T-helper 1 cell treated with Interleukin-12 subunit alpha and Interleukin-12 subunit beta and Interleukin-4 antibody, amounts not matched to agents 30 μg/mL and 1 μg/mL, for 36 hours (primary cell): ENCODE measurements at regions not wholly inside any gene's neighbourhood (a gene's known extent, or its start where the extent isn't known, plus 50 kb on each side); places are given as distances from the start of the nearest gene placed in this dataset.
A peak's percentile ranks its signal among the peaks of the same experiment; 100 is the strongest.

ENCODE experiments used
- H3K27ac Mint-ChIP-seq: one replicate; pipeline ENCODE4 v1.8.0; 2021; ENCODE audit warnings: mild to moderate bottlenecking, mixed read lengths
- H3K27me3 Mint-ChIP-seq: one replicate; pipeline ENCODE4 v1.8.0; 2021; ENCODE audit warnings: low read depth, mixed read lengths
- H3K36me3 Mint-ChIP-seq: one replicate; pipeline ENCODE4 v1.8.0; 2021; ENCODE audit warnings: low read depth, mixed read lengths
- H3K4me1 Mint-ChIP-seq: one replicate; pipeline ENCODE4 v1.8.0; 2021; ENCODE audit warnings: low read depth, mixed read lengths
- H3K4me3 Mint-ChIP-seq: one replicate; pipeline ENCODE4 v1.8.0; 2021; ENCODE audit warnings: mild to moderate bottlenecking, moderate library complexity, mixed read lengths
- H3K9me3 Mint-ChIP-seq: one replicate; pipeline ENCODE4 v1.8.0; 2021; ENCODE audit warnings: mixed read lengths

DNA sequence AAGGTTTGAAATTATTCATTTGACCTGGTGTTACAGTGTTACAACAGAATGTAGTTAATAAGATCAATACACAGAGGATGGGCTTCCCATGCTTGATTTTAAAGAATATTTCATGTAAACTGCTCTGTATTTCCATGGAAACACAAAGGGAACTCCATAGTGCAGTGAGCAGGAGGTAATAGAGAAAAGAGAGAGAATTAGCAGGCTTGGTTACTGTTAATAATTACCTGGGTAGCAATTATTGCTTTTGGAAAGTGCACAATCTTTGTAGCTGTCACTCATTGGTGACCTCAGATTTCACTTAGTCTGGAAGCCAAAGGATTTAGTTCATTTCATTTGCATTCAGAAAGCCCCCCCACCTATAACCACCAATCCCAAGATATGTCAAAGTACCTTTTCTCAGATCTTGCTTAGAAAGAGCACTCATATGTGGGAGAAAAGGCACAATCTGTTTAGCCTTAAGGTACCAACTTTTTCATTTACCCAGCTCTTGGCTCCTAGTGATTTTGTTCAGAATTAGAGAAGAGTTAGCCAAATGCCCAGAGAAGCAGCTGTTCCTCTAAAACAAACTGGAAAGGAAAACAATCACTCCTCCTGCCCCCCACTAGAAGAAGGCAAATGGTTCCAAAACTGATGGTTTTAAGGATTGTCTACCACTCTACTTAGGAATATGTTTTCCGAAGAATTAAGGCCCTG lies 234.5 kb upstream of the SLC24A2 start:
- no peaks in the 10 kb centered on the region for H3K36me3 Mint-ChIP-seq

DNA sequence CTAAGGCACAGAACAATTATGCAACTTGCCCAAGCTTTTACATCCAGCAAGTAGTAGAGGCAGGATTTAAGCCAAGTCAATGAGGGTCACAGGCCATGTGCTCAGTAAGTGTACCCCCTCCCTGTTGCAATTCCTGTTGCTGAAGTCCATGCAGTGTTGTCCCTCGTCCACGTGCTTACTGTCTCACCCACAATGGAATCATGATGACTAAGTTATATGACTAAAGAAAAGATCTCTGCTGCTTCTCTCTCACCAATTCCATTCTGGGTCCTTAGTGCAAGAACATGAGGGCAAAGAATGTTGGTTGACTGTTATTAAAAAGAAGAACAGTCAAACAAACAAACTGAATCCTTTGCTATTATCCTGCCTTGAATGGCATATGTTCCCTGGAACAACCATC lies 233.6 kb upstream of the SLC24A2 start:
- Mint-ChIP-seq H3K4me3 (no peak overlapping the region), H3K27me3 (no peaks in the 10 kb centered on the region), H3K36me3 (no peaks in the 10 kb centered on the region), H3K27ac (no peak overlapping the region), H3K4me1 (no peaks in the 10 kb centered on the region), H3K9me3 (no peaks in the 10 kb centered on the region)

More for the DNA sequence above, 234.5 kb upstream of the SLC24A2 start:
- Mint-ChIP-seq H3K9me3 (no peaks in the 10 kb centered on the region), H3K4me3 (no peak overlapping the region), H3K27me3 (no peaks in the 10 kb centered on the region), H3K27ac (no peak overlapping the region), H3K4me1 (no peaks in the 10 kb centered on the region)

GRCh38 chr9:20016611-20017010 lies 227.8 kb upstream of the SLC24A2 start:
- Mint-ChIP-seq H3K27ac (no peak overlapping the region), H3K4me3 (no peak overlapping the region), H3K36me3 (peaks cover 12% of the 10 kb centered on the region), H3K4me1 (peaks cover 26% of the 10 kb centered on the region), H3K9me3 (peaks cover 29% of the 10 kb centered on the region), H3K27me3 (no peaks in the 10 kb centered on the region)

- Mint-ChIP-seq H3K4me3 (no peak overlapping the region), H3K36me3 (peaks cover 18% of the 10 kb centered on the region), H3K9me3 (peaks cover 39% of the 10 kb centered on the region), H3K27ac (peak overlapping the region; percentile 85), H3K27me3 (no peaks in the 10 kb centered on the region), H3K4me1 (peaks cover 26% of the 10 kb centered on the region)
Measured at GRCh38 chr9:20015427-20015931, 226.6 kb upstream of the SLC24A2 start.

GRCh38 chr9:20014168-20014567 lies 225.3 kb upstream of the SLC24A2 start:
- no peak overlapping the region for H3K27ac Mint-ChIP-seq
- H3K27me3 Mint-ChIP-seq: no peaks in the 10 kb centered on the region
- H3K4me1 Mint-ChIP-seq: peaks cover 26% of the 10 kb centered on the region
- no peak overlapping the region for H3K4me3 Mint-ChIP-seq
- peaks cover 45% of the 10 kb centered on the region for H3K9me3 Mint-ChIP-seq
- peaks cover 20% of the 10 kb centered on the region for H3K36me3 Mint-ChIP-seq

- Mint-ChIP-seq H3K4me3 (no peak overlapping the region), H3K27ac (no peak overlapping the region), H3K36me3 (peaks cover 20% of the 10 kb centered on the region), H3K27me3 (no peaks in the 10 kb centered on the region), H3K4me1 (peaks cover 26% of the 10 kb centered on the region), H3K9me3 (peaks cover 45% of the 10 kb centered on the region)
Measured at GRCh38 chr9:20012232-20012631, 223.4 kb upstream of the SLC24A2 start.

- Mint-ChIP-seq H3K4me1 (peaks cover 11% of the 10 kb centered on the region), H3K9me3 (peaks cover 38% of the 10 kb centered on the region), H3K27ac (no peak overlapping the region), H3K36me3 (peaks cover 17% of the 10 kb centered on the region), H3K27me3 (no peaks in the 10 kb centered on the region), H3K4me3 (no peak overlapping the region)
Measured at GRCh38 chr9:20009606-20010005, 220.8 kb upstream of the SLC24A2 start.

DNA sequence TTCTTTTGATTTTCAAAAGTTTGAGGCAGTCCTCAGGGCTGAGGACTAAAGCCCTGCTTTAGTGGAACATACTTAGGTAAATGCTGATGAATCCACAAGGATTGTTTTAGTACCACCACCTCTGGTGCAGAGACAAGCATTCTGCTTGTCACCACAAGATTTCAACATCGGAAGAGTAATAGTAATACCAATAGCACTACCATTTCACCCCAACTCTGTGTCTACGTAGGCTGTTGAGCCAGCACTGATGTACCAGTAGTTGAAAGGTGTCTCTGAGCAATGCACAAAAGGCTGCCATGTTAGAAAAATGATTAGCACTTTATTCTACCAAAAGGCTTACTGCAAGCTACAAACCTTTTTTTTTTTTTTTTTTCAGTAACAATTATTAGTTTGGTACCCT lies 213.2 kb upstream of the SLC24A2 start:
- Mint-ChIP-seq H3K4me1 (peaks cover 36% of the 10 kb centered on the region), H3K27me3 (no peaks in the 10 kb centered on the region), H3K9me3 (peaks cover 12% of the 10 kb centered on the region), H3K4me3 (no peak overlapping the region), H3K27ac (no peak overlapping the region), H3K36me3 (peaks cover 16% of the 10 kb centered on the region)

DNA sequence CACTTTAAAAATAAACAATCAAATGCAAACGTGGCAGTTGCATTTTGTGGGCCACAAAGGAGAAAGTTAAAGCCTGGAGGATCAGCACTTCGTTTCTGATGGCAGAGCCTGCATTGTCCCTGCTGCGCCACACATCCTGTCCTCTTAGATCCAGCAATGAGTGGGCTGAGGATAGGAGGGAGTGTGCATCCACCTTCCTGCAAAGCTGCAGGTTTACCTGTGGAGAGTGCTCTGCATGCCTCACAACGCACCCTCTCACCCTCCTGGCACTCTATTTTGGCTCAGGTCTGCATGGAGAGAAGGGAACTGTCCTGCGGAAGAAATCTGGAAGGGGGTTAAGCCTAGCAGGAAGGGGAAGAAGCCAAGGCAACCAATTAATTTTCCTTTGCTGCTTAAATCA lies 212.2 kb upstream of the SLC24A2 start:
- peaks cover 17% of the 10 kb centered on the region for H3K9me3 Mint-ChIP-seq
- peaks cover 20% of the 10 kb centered on the region for H3K36me3 Mint-ChIP-seq
- H3K27me3 Mint-ChIP-seq: no peaks in the 10 kb centered on the region

DNA sequence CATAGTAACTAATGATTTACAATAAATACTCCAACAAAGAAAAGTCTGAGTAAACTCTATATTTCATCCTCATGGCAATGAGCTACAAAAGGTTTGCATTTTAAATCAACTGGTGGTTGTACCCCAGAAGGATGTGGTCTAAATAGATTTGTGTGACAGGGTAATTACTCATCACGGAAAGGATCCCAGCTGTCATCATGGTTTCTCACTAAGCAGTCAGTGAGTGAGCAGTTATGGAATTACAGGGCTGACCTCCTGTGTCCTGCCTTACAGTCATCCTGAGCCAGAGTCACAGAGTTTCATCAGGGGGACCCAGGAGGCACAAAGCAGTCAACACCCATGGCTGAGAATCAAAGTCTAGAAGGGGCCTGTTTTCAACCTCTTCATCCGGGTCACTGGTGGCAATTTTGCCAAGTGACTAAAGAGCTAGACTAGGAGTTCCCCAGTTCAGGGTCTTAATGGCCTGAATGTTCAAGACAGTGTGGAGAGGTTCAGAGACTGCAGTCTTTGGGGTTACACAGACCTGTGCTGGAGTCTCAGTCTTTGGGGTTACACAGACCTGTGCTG lies 210.7 kb upstream of the SLC24A2 start:
- Mint-ChIP-seq H3K36me3 (peaks cover 23% of the 10 kb centered on the region), H3K9me3 (peaks cover 17% of the 10 kb centered on the region), H3K4me1 (peaks cover 50% of the 10 kb centered on the region), H3K27ac (peak overlapping the region; percentile 93), H3K4me3 (peak overlapping the region; percentile 39), H3K27me3 (no peaks in the 10 kb centered on the region)

More for the DNA sequence above, 212.2 kb upstream of the SLC24A2 start:
- Mint-ChIP-seq H3K4me3 (no peak overlapping the region), H3K27ac (no peak overlapping the region), H3K4me1 (peaks cover 40% of the 10 kb centered on the region)

GRCh38 chr9:19998823-19999455 lies 210.1 kb upstream of the SLC24A2 start:
- no peaks in the 10 kb centered on the region for H3K27me3 Mint-ChIP-seq
- peak overlapping the region; percentile 39 for H3K4me3 Mint-ChIP-seq
- peaks cover 23% of the 10 kb centered on the region for H3K36me3 Mint-ChIP-seq
- H3K27ac Mint-ChIP-seq: peak overlapping the region; percentile 93
- H3K9me3 Mint-ChIP-seq: peaks cover 17% of the 10 kb centered on the region
- peaks cover 52% of the 10 kb centered on the region for H3K4me1 Mint-ChIP-seq

DNA sequence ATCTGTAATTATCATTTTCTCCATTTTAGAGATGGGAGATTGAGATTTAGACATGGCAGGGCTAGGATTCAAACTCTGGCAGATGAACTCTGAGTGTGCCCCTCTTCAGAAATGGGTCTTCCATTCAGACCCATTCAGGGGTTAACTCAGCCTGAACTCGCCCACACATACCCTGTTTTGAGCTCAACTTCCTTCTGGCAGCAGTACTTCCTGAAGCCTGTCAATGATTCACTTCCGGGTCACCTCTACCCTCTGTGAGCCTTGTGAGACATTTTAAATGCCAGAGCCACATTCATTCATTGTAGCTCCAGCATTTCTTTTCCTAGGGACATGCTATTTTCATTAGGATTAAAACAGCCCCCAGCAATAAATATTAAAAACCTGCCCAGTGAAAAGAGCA lies 209.3 kb upstream of the SLC24A2 start:
- H3K4me1 Mint-ChIP-seq: peaks cover 56% of the 10 kb centered on the region
- H3K27ac Mint-ChIP-seq: peak overlapping the region; percentile 93
- H3K27me3 Mint-ChIP-seq: no peaks in the 10 kb centered on the region
- peaks cover 23% of the 10 kb centered on the region for H3K36me3 Mint-ChIP-seq
- peaks cover 17% of the 10 kb centered on the region for H3K9me3 Mint-ChIP-seq
- peak overlapping the region; percentile 39 for H3K4me3 Mint-ChIP-seq

DNA sequence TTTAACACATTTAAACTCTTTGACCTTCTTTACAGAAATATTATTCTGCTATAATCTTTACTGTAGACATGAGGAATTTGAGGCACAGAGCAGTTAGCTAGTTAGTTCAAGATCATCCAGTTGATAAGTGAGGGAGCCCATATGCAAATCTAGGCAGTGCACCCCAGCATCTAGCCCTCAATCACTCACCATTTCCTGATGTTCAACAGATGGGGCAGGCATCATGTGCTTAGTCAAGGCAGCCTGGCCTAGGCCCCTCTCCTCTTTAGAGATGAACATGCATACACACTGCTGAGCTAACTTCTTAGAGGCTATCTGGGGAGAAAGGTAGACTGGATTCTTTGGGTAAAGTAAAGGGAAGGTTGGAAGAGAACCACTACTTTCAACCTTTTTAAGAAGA lies 206.8 kb upstream of the SLC24A2 start:
- H3K36me3 Mint-ChIP-seq: peaks cover 23% of the 10 kb centered on the region
- H3K4me3 Mint-ChIP-seq: no peak overlapping the region
- no peaks in the 10 kb centered on the region for H3K27me3 Mint-ChIP-seq
- H3K4me1 Mint-ChIP-seq: peaks cover 63% of the 10 kb centered on the region
- H3K9me3 Mint-ChIP-seq: peaks cover 17% of the 10 kb centered on the region
- peak overlapping the region; percentile 50 for H3K27ac Mint-ChIP-seq

DNA sequence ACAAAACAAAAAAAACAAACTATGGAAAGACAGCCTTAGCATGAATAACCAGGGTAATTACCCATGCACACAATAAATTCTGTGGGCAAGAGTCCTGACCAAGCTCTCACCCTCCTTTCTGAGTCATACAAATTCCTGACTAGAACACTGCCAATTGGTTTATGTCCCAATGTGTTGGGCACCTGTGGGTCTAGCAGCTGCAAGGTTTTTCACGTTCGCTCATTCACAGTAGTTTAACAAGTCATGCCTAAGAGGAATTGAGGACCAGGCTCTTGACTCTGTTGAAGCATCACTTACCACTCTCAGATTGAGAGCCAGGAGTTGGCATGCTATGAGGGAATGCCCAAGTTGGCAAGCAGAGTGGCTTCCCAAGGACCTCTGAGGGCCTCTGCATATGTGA lies 205.5 kb upstream of the SLC24A2 start:
- Mint-ChIP-seq H3K4me1 (peaks cover 51% of the 10 kb centered on the region), H3K36me3 (peaks cover 20% of the 10 kb centered on the region), H3K4me3 (no peak overlapping the region), H3K27me3 (no peaks in the 10 kb centered on the region), H3K9me3 (peaks cover 17% of the 10 kb centered on the region), H3K27ac (no peak overlapping the region)

DNA sequence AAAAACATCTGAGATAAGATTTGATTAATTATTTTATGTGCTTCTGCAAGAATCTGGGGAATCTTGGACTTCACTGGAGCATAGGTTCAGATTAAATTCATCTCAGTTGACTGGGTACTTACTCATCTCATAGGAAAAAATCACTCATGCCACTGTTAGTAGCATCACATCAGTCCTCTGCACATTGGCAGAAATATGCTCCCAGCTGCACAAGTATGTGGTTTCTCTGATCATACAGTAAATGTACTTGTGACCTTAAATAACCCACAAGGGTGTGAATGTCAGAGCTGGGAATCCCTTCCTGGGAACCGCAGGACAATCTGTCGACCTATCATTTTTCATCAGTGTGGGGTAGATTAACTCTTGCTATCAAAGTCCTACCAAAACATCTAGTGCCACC lies 203.7 kb upstream of the SLC24A2 start:
- Mint-ChIP-seq H3K36me3 (peaks cover 12% of the 10 kb centered on the region), H3K27ac (no peak overlapping the region), H3K27me3 (no peaks in the 10 kb centered on the region), H3K4me3 (no peak overlapping the region), H3K9me3 (peaks cover 8% of the 10 kb centered on the region), H3K4me1 (peaks cover 35% of the 10 kb centered on the region)
